ENCODE measurements at regions not wholly inside any gene's neighbourhood (a gene's known extent, or its start where the extent isn't known, plus 50 kb on each side); places are given as distances from the start of the nearest gene placed in this dataset.
A peak's percentile ranks its signal among the peaks of the same experiment; 100 is the strongest.

- TF ChIP-seq, protein P1, sequence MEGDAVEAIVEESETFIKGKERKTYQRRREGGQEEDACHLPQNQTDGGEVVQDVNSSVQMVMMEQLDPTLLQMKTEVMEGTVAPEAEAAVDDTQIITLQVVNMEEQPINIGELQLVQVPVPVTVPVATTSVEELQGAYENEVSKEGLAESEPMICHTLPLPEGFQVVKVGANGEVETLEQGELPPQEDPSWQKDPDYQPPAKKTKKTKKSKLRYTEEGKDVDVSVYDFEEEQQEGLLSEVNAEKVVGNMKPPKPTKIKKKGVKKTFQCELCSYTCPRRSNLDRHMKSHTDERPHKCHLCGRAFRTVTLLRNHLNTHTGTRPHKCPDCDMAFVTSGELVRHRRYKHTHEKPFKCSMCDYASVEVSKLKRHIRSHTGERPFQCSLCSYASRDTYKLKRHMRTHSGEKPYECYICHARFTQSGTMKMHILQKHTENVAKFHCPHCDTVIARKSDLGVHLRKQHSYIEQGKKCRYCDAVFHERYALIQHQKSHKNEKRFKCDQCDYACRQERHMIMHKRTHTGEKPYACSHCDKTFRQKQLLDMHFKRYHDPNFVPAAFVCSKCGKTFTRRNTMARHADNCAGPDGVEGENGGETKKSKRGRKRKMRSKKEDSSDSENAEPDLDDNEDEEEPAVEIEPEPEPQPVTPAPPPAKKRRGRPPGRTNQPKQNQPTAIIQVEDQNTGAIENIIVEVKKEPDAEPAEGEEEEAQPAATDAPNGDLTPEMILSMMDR (IDR thresholded peaks at IDR 0.05; ENCODE audit: control extremely low read depth, extremely low read depth, low read depth, missing control alignments), result no peak
- no peak for DNase-seq (ENCODE audit: extremely low spot score)
- ChIA-PET POLR2A (interaction anchor here (2.3 kb wide), 1 partner anchor 102 kb away, joined by 9 read pairs; the partner anchor contains the start of gene KLF6), CTCF (interaction anchor here (1.2 to 1.6 kb wide), 4 partner anchors 8 to 15 kb away, joined by 3 to 4 read pairs (median 4); no protein-coding TSS in a partner anchor)
Observed at GRCh38 chr10:3887404-3887803, 102.4 kb upstream of the KLF6 start.

- ChIA-PET POLR2A (interaction anchor here (0.6 kb wide), 1 partner anchor 12 kb away, joined by 3 read pairs; no protein-coding TSS in a partner anchor), CTCF (interaction anchor here (1.6 kb wide), 1 partner anchor 9 kb away, joined by 4 read pairs; no protein-coding TSS in a partner anchor)
- peak; percentile 20 for DNase-seq (ENCODE audit: extremely low spot score)
- TF ChIP-seq, protein P1 (IDR thresholded peaks at IDR 0.05; ENCODE audit: control extremely low read depth, extremely low read depth, low read depth, missing control alignments), result no peak
Observed at GRCh38 chr10:3886641-3887251, 101.7 kb upstream of the KLF6 start.

- ChIA-PET CTCF (interaction anchor here (1.6 kb wide), 1 partner anchor 9 kb away, joined by 4 read pairs; no protein-coding TSS in a partner anchor), POLR2A (interaction anchor here (0.6 to 1.4 kb wide), 2 partner anchors 11 to 101 kb away, joined by 3 to 4 read pairs; partner anchors contain the start of gene KLF6)
- DNase-seq (ENCODE audit: extremely low spot score), result no peak
- TF ChIP-seq, protein P1 (IDR thresholded peaks at IDR 0.05; ENCODE audit: control extremely low read depth, extremely low read depth, low read depth, missing control alignments), result no peak
Observed at GRCh38 chr10:3886191-3886590, 101.2 kb upstream of the KLF6 start.

DNA sequence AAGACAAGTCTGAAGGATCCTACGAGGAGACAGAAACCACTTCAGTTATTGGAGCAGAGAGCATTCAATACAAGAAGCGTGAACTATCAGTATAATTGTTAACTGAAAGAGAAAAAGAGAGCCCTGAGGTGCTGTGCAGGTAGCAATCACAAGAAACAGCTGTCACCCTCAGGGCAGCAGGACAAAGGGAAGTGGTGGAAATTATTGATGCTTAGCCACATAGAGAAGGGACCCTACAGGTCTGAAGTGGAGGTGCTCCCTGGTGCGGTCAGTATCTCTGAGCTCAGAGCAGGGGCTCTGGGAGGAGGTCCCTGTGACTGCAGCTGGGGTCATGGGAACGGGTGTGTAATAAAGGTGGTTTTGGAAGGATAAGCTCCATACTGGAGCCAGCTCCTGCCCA lies 97.8 kb upstream of the KLF6 start:
- CTCF ChIA-PET, result interaction anchor here (0.8 to 1.8 kb wide), 7 partner anchors 9 to 126 kb away, joined by 3 to 4 read pairs (median 3); no protein-coding TSS in a partner anchor
- no peak for DNase-seq (ENCODE audit: extremely low spot score)
- TF ChIP-seq, protein P1 (IDR thresholded peaks at IDR 0.05; ENCODE audit: control extremely low read depth, extremely low read depth, low read depth, missing control alignments), result no peak
- POLR2A ChIA-PET, result interaction anchor here (1.5 kb wide), 1 partner anchor 97 kb away, joined by 4 read pairs; the partner anchor contains the start of gene KLF6

- ChIA-PET CTCF (interaction anchor here (1.3 to 1.7 kb wide), 3 partner anchors 11 to 50 kb away, joined by 3 to 4 read pairs (median 4); no protein-coding TSS in a partner anchor), POLR2A (no interaction called here)
- TF ChIP-seq, protein P1 (IDR thresholded peaks at IDR 0.05; ENCODE audit: control extremely low read depth, extremely low read depth, low read depth, missing control alignments), result no peak
- no peak for DNase-seq (ENCODE audit: extremely low spot score)
Observed at GRCh38 chr10:3881622-3882021, 96.6 kb upstream of the KLF6 start.

- POLR2A ChIA-PET, result interaction anchor here (0.8 kb wide), 1 partner anchor 94 kb away, joined by 3 read pairs; no protein-coding TSS in a partner anchor
- TF ChIP-seq, protein P1 (IDR thresholded peaks at IDR 0.05; ENCODE audit: control extremely low read depth, extremely low read depth, low read depth, missing control alignments), result no peak
- no peak for DNase-seq (ENCODE audit: extremely low spot score)
- CTCF ChIA-PET, result interaction anchor here (0.9 to 1.1 kb wide), 2 partner anchors 9 to 20 kb away, joined by 3 read pairs; no protein-coding TSS in a partner anchor
Observed at GRCh38 chr10:3879073-3879472, 94.1 kb upstream of the KLF6 start.

Data from GM10248 (cell line).